GM12878 (cell line): ENCODE measurements at regions not wholly inside any gene's neighbourhood (a gene's known extent, or its start where the extent isn't known, plus 50 kb on each side); places are given as distances from the start of the nearest gene placed in this dataset.

ENCODE experiments used
- ATAC-seq: fragments of 200-7000 bp; cut with Tn5 transposase; 3 replicates; pipeline ENCODE4 v1.9.1; 2020; ENCODE audit warnings: mild to moderate bottlenecking, moderate library complexity
- BruUV-seq: library from RNA; stranded (reverse); fragments of 400-500 nt; replicated peaks from 2 replicates; lab custom pipeline; 2021; lab: Mats Ljungman, UMichigan
- CTCF ChIA-PET: fragments of 300-600 bp; sonication (Branson Sonifier 250); formaldehyde crosslinking; extraction: SDS; loops from one replicate; lab custom pipeline; 2021; ENCODE audit warnings: inconsistent platforms; lab: Yijun Ruan, JAX
- POLR2A ChIA-PET: fragments of 350-600 bp; formaldehyde crosslinking; extraction: SDS; loops from one replicate; lab custom pipeline; 2021; ENCODE audit warnings: inconsistent platforms; lab: Charles Lee
- RAD21 ChIA-PET: fragments of 300-600 bp; sonication (Branson Sonifier 250); formaldehyde crosslinking; loops from one replicate; lab custom pipeline; 2023; ENCODE audit warnings: antibody characterized with exemption; ENCODE audit not compliant: unreplicated experiment; lab: Charles Lee
- SMC1A ChIA-PET: fragments of 300-600 bp; sonication (Branson Sonifier 250); formaldehyde crosslinking; loops from one replicate; lab custom pipeline; 2023; ENCODE audit not compliant: unreplicated experiment, uncharacterized antibody; lab: Charles Lee
- DNase-seq: peaks from one replicate; pipeline ENCODE4 v3.0.0-alpha.2; 2011; ENCODE audit warnings: low read depth, low spot score
- FAIRE-seq: peaks from 3 replicates; lab custom pipeline; 2011; peaks lifted over from hg19 to GRCh38; lab: Jason Lieb, UNC
- H2AFZ ChIP-seq: 2 replicates; pipeline ENCODE4 v1.6.0; 2011; ENCODE audit warnings: low read depth, low read length, control low read depth; ENCODE audit not compliant: control insufficient read depth
- H3K27ac ChIP-seq: 2 replicates; pipeline ENCODE4 v1.5.1; 2011; ENCODE audit warnings: control low read depth; ENCODE audit not compliant: control insufficient read depth, insufficient read depth
- H3K27me3 ChIP-seq, 2 experiments: replicated peaks in 1 of 2; 2 replicates each; pipeline versions ENCODE4 v1.6.0 to v1.6.1; 2011; ENCODE audit warnings: low read length in 1 of 2; ENCODE audit not compliant: control insufficient read depth in 2 of 2, insufficient read depth in 2 of 2
- H3K36me3 ChIP-seq, 2 experiments: 2 replicates each; pipeline ENCODE4 v1.5.1; 2011; ENCODE audit warnings: low read length in 1 of 2; ENCODE audit not compliant: control insufficient read depth in 2 of 2, insufficient read depth in 2 of 2
- H3K4me1 ChIP-seq: 2 replicates; pipeline ENCODE4 v1.6.1; 2011; ENCODE audit warnings: mild to moderate bottlenecking, low read length, moderate library complexity, mixed read lengths; ENCODE audit not compliant: control insufficient read depth, insufficient read depth
- H3K4me2 ChIP-seq: 2 replicates; pipeline ENCODE4 v1.6.0; 2011; ENCODE audit warnings: control low read depth; ENCODE audit not compliant: control insufficient read depth, insufficient read depth
- H3K4me3 ChIP-seq: fragments of 200-600 bp; sonication (generic); 2 replicates; pipeline ENCODE4 v1.5.1; 2016
- H3K79me2 ChIP-seq: 2 replicates; pipeline ENCODE4 v1.6.0; 2011; ENCODE audit warnings: low read length; ENCODE audit not compliant: control insufficient read depth, insufficient read depth
- H3K9ac ChIP-seq: 2 replicates; pipeline ENCODE4 v1.8.0; 2011; ENCODE audit warnings: low read length, control low read depth, mixed read lengths; ENCODE audit not compliant: control insufficient read depth, insufficient read depth
- H3K9me3 ChIP-seq: replicated peaks from 3 replicates; pipeline ENCODE4 v1.5.1; 2011; ENCODE audit warnings: mild to moderate bottlenecking, low read length; ENCODE audit not compliant: control insufficient read depth, insufficient read depth
- H4K20me1 ChIP-seq: 2 replicates; pipeline ENCODE4 v1.6.0; 2011; ENCODE audit not compliant: control insufficient read depth, insufficient read depth
- E2F4 ChIP-seq: IDR thresholded peaks from 2 replicates; pipeline ENCODE4 v1.6.1; 2012; ENCODE audit warnings: low read depth, low read length, improper control_type of control experiment
- E2F8 ChIP-seq: fragments of 450-650 bp; IDR thresholded peaks from 2 replicates; pipeline ENCODE4 v1.6.1; 2018; ENCODE audit warnings: mild to moderate bottlenecking, low read depth, moderate library complexity; ENCODE audit not compliant: partially characterized antibody
- MEF2A ChIP-seq: IDR thresholded peaks from 2 replicates; pipeline ENCODE4 v1.6.1; 2011; ENCODE audit warnings: low read depth, mild to moderate bottlenecking, low read length, moderate library complexity; ENCODE audit not compliant: insufficient read depth
- TCF3 ChIP-seq: IDR thresholded peaks from 2 replicates; pipeline ENCODE4 v1.6.1; 2012; ENCODE audit warnings: low read depth, mild to moderate bottlenecking, low read length, borderline replicate concordance; ENCODE audit not compliant: insufficient read depth
- WGBS: methylation state at CpG from one replicate; pipeline ENCODE4 v1.1.6; 2016; ENCODE audit warnings: low lambda C conversion rate; ENCODE audit not compliant: insufficient replicate concordance, insufficient coverage; ENCODE audit errors: missing lambda C conversion rate; 5-methylcytosine and 5-hydroxymethylcytosine counted together
- in situ Hi-C: fragments of 300-500 bp; cut with MboI; formaldehyde crosslinking; loops from 9 replicates; pipeline ENCODE4 v1.14.3; 2018; ENCODE audit warnings: mixed read lengths
- intact Hi-C: fragments of 100-400 bp; cut with micrococcal nuclease; formaldehyde crosslinking; loops from one replicate; pipeline ENCODE4 v1.14.2; 2022; ENCODE audit not compliant: unreplicated experiment

GRCh38 chr11:24233041-24233440 lies 263.8 kb upstream of the LUZP2 start:
- H2AFZ ChIP-seq = no peak overlapping the region
- SMC1A ChIA-PET = no interaction called here
- no peak for FAIRE-seq
- CTCF ChIA-PET = no interaction called here
- ATAC-seq = no peak
- intact Hi-C loops (no loop called here), in situ Hi-C loops (no loop called here)
- BruUV-seq = no TSS peak
- 0% methylated on average over 1 of the region's 1 CpG for WGBS
- no peaks in the 10 kb centered on the region for H3K27me3 ChIP-seq
- no peak overlapping the region for H3K4me2 ChIP-seq
- no peak for DNase-seq
- no peak overlapping the region for H3K4me3 ChIP-seq
- H3K27ac ChIP-seq = no peak overlapping the region
- no peaks in the 10 kb centered on the region for H3K79me2 ChIP-seq
- H3K9ac ChIP-seq = no peak overlapping the region
- H3K36me3 ChIP-seq = no peaks in the 10 kb centered on the region
- no peak for TF ChIP-seq MEF2A
- TF ChIP-seq E2F8 = no peak
- TF ChIP-seq E2F4 = no peak
- no peak for TF ChIP-seq TCF3
- no peaks in the 10 kb centered on the region for H4K20me1 ChIP-seq
- POLR2A ChIA-PET = no interaction called here
- H3K4me1 ChIP-seq = no peaks in the 10 kb centered on the region
- RAD21 ChIA-PET = no interaction called here
- H3K9me3 ChIP-seq = no peaks in the 10 kb centered on the region
